ENCODE measurements at regions not wholly inside any gene's neighbourhood (a gene's known extent, or its start where the extent isn't known, plus 50 kb on each side); places are given as distances from the start of the nearest gene placed in this dataset.
"Not testable (repeated sequence)": the region's sequence is repeated elsewhere in the genome, so short reads cannot be mapped to it uniquely, and the experiment has no call there.

DNA sequence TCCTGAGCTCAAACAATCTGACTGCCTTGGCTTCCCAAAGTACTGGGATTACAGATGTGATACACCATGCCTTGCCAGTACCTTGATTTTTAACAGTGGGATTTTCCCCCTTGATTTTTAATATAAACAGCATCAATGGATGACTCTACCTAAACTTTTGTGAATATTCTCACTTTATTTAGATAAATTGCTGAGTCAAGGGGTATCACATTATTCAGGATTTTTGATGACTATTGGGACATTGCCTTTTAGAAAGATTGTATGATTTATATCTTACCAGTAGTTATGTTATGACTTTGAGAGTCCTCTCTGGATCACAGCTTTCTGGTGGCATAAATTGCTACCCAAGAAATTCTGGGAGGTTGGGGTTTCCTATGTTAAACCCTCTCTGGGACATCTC, 112.5 kb upstream of the SPAG17 start:
- no peak for DNase-seq (ENCODE audit: low spot score)

DNA sequence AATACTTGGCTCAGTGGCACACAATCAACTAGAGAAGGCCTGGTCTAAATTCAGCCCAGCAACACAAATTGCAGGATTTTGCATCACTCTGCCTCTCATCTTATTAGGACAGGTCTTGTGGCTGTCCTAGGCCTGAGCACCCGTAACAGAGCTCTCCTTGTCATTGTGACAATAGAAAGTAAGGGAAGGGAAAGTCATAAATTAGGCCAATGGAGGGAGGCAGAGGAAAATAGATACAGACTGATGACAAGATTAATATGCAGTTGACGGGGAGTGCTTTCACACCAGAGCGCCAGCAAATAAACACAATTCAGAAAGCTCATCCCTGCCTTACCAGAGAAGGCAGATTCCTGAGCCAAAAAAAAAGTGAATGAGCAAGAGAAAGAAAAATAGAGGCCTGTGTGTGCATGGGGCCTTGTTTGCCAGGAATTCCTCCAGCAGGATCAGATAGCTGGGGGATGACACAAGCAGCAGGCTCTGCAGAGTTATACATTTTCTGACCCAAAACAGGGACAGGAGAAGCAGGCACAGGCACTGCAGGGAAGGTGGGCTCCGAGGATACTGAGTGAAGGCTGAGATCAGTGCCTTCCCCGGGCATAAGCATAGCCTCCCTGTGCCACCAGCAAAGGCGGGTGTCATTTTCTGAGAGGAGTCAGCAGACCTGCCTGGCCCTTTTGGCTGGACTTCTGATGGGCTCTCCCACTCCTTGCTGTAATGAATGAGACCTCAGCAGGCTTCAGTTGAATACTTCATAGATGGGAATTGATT, 110.0 kb upstream of the SPAG17 start:
- DNase-seq (ENCODE audit: low spot score), result no peak

DNA sequence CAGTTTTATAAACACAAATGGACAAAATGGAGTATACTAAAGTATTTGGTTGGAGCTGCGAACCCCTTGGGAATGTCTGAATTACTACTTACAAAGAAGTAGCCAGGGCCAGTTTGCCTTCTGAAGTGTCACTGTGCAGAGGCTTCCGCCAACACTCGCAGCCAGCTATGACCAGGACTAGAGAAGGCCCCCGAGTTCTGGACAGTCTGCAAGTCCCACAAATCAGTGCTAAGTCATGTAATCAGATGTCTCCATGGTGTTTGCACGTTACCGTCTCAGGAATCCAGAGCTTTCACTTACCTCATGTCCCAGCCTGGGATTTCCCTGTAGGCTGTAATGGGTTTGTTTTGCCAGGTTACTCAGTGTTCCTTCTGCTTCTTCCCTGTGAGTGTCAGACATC, 106.6 kb upstream of the SPAG17 start:
- DNase-seq (ENCODE audit: low spot score), result no peak

DNA sequence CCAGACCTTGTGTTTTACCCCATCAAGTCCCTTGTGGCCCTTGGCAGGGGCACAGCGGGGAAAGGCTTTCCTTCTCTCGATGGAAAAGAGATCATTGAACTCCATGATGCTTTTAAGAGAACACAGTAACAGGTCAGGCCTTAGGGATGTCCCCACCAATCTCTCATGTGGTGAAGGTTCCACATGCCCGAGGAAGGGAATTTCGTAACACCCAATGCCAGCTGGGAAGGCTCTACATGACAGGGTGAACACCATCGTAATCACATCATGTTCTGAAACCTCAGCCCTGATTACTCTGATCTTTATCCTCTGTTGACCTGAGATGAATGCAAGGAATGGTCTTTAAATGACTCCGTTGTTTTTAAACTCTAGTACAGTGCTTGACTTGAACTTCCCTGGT, 105.5 kb upstream of the SPAG17 start:
- DNase-seq (ENCODE audit: low spot score), result no peak

DNA sequence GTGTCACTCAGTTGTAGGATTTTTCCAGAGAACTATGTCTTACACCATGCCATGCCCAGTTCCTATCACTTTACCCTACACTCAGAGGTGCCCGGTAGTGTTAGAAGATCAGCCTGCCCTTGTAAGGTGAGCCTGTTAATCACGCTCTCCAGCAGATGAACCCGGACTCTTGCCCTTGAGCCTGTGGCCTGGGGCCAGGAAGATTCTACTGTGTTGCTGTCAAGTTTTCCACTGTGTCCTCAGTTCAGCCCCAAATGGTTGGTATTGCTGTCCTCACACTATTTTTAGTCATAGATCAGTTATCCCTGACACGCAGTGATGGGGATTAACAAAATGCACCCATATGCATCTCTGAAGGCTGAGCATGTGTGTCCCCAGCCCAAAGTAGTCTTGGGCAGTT, 105.0 kb upstream of the SPAG17 start:
- DNase-seq (ENCODE audit: low spot score), result no peak

DNA sequence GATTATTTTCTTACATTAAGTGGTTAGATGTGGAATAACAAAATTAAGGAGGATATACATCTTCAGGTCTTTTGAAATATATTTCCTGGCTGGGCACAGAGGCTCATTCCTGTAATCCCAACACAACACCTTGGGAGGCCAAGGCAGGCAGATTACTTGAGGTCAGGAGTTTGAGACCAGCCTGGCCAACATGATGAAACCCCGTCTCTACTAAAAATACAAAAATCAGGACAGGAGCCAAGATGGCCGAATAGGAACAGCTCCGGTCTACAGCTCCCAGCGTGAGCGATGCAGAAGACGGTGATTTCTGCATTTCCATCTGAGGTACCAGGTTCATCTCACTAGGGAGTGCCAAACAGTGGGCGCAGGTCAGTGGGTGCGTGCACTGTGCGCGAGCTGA, 95.6 kb upstream of the SPAG17 start:
- DNase-seq (ENCODE audit: low spot score), result not testable (repeated sequence)

DNA sequence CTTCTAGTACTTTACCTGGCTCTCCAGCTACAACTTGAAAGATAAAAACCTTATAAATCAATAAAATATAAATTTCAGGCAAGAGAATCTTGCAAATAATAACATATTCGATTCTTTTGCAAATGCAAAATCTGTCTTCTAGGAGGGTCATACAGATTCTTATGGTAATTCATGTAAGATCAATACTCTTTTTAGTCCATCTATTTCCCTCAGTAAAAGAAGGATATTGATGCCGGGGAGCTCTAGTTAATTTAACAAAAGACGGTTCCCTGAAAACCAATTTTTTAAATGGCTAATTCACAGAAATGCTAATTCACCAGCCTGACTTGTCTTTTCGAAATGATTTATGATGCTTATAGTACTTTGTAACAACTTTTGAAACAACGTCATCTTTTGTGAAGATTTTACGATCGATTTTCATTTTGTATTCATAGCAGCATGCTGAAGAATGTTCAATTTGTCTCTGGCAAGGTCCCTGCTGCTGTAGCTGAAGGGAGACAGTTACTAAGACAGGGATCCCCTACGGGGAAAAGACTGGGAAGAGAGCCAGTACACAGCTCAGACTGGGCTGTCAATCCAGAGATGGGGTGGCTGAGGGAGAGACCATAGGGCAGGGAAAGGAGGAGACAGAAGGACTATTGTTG, 90.6 kb upstream of the SPAG17 start:
- no peak for DNase-seq (ENCODE audit: low spot score)

DNA sequence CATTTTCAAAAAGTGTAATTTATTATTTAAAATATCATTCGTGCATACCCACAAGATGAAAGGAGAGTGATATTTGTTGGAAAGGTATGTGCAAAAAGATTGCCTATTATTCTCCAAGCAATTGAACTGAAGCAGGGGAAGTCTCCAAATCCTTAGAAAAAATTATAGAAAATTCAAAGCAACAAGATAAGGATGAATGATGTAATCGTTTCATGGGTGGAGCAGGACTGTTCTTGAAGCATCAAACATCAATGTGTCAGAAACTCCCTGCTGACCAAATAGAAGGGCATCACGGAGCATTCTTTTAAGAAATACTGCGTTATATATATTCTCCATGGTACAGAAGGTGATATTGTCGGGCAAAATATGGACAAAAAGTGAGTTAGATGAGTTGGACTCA, 87.9 kb upstream of the SPAG17 start:
- no peak for DNase-seq (ENCODE audit: low spot score)

DNA sequence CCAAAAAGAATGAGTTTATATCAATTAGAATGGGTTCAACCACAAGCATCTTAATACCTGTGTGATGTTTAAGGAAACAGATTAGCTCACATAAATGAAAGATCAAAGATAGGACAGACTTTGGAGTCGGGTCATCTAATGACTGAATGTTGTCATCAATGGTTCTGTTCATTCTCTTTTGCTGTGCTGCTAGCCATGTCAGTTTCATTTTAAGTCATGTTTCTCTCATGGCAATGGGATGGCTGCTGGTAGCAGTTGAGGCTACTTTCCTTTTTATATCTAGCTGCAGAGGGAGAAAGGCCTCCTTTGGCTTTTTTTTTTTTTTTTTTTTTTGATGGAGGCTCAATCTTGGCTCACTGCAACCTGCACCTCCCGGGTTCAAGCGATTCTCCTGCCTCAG, 86.9 kb upstream of the SPAG17 start:
- DNase-seq (ENCODE audit: low spot score), result no peak

DNA sequence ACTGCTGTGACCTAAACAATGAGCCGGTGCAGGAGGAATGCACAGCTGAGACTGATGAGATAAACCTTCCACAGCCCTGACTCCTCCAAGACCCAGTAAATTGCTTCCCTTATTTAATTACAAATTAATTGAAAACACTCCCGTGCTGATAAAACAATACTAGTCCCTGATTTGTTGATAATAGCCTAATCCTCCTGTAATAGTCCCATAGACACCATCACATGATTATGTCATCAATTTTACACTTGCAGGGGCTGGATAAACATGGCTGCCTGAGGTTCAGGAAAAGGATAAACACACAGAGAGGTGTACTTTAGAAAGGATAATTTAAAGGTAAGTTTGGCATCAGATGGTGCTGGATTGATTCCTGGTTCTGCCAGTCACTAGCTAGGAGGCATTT, 84.6 kb upstream of the SPAG17 start:
- no peak for DNase-seq (ENCODE audit: low spot score)

DNA sequence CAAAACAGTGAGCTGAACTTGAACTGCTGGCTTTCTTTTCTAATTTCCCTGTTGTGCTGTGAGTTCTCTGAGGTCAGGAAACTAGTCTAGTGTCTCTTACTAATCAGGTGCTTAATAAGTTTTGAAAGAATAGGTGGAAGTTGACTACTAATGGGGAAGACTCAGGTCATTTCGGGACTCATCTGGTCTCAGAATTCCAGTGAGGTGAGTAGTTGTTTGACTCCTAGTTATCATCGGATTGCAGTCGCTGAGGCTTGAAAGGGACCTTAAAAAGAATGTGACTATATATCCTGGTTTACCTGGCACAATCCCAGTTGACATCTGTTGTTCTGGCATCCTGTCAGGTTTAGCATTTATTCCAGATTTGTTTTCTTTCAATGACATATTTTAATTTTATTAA, 81.4 kb upstream of the SPAG17 start:
- DNase-seq (ENCODE audit: low spot score), result no peak

DNA sequence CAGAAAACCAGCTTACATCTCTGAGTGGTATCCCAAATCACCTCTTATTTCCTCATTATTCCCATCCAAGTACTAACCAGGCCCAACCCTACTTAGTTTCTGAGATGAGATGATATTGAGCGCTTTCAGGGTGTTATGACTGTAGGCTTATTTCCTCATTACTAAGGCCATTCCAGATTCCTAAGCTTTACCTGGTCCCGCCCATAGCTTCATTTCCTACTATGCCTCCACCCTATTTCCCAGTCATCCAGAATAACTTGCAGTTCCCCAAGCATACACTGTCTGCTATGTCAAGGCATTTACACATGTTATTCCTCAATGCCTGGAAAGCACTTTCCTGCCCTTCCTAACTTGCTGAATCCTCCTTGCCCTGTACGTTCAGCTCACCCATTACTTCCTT, 79.3 kb upstream of the SPAG17 start:
- DNase-seq (ENCODE audit: low spot score), result no peak

DNA sequence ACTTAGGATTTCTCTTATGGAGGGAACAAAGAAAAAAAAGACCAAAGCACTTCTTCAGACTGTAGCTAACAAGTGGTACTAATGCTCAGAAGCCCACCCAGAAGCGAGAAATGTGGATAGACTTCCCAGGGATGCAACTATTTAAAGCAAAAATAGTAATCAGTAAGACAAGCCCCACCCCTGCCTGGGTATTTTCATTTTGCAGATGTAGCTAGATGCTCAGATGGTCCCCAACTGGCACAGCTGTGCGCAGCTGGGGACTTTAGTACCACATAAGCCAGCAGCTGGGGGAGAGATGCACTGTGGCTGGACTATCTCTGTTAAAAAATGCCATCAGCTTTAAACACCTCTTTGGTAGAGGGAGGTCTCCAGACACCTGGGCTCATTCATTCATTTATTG, 77.8 kb upstream of the SPAG17 start:
- DNase-seq (ENCODE audit: low spot score), result no peak

DNA sequence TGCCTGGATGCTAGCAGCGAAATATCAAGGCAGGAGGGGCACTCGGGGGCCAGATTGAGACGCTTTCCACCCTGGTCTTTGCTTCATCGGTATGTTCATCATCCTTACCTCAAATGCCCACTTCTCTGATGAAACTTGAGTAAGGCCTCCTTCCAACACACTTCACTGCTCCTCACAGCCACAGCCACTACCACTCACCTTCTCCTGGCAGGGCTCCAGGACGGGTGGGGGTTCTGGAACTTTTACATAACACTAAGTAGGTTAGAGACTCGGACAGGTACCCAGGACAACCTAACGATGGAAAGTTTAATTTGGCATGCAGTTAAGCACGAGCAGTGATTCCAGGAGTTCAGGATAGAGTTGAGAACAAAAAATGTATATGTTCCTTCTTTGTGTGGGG, 73.9 kb upstream of the SPAG17 start:
- no peak for DNase-seq (ENCODE audit: low spot score)

DNA sequence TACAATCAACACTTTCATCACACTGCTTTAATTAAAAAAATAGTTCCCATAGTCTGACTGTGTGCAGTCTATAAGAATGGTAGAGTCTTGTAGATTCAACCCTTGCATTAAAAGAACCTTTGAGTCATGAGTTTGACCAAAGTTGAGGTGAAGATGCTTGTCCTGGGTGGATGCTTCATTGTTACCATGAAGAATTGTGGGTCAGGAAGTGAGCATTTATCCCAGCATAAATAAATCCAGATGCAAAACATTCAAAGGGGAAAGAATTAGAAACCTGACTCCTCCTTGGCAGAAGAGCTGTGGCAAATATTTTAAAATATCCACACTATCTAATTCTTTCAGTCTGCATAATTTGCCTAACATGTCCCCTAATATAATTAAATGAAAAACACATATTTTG, 72.9 kb upstream of the SPAG17 start:
- no peak for DNase-seq (ENCODE audit: low spot score)

DNA sequence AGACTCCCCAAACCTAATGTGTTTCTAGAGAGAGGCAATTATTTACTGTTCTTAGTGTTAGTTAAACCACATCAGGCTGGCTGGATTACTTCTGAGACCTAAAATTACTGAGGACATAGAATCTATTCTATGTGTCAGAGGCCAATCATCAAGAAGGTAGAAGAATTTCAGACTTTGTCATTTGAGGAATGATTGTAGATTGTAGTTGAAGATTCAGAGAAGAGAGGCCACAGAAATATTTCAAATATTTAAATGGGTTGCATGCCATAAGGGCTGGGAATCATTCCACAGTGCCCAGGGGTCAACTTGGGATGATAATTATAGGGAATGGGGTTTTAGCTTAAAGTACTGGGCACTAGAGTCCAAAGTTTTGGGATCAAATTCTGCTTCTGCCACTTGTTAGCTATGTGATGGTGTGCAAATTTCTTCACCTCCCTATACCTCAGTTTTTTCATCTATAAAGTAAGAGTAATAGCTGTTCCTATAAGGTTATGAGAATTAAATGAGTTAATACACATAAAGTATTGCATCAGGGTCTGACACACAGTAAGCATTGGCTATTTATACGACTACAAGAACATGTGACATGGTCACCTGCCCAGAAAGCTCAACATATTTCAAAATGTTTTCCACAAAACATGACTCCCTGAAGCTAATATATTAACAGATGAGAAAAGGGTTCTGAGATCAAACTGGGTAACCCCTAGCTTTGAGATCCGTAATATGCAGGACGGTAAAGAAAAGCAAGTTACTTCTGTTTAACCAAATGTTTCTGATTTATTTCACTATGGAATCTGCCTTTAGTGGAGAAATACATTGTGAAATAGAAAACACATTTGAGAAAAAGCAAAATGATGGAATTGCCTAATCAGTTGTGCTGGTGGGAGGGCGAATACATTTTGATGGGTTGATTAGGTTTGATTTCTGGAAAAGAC, 69.7 kb upstream of the SPAG17 start:
- DNase-seq (ENCODE audit: low spot score), result no peak

DNA sequence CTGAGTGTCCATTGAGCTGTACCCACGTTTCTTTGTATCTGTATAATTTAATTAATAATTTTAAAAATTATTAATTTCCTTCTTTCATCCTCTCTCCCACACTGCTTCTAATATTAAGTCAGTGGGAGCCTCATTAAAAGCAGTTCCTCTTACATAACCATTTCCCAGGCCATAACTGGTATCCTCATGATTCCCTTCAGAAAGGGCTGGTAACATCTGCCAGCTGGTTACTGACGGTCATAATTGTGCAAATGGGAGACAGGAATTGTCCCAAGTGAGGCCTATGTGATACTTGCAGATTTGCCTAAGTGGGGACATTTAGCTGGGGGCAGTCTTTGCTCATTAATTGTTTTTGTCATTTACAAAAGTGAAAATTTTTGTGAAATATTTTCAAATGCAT, 69.0 kb upstream of the SPAG17 start:
- DNase-seq (ENCODE audit: low spot score), result no peak

DNA sequence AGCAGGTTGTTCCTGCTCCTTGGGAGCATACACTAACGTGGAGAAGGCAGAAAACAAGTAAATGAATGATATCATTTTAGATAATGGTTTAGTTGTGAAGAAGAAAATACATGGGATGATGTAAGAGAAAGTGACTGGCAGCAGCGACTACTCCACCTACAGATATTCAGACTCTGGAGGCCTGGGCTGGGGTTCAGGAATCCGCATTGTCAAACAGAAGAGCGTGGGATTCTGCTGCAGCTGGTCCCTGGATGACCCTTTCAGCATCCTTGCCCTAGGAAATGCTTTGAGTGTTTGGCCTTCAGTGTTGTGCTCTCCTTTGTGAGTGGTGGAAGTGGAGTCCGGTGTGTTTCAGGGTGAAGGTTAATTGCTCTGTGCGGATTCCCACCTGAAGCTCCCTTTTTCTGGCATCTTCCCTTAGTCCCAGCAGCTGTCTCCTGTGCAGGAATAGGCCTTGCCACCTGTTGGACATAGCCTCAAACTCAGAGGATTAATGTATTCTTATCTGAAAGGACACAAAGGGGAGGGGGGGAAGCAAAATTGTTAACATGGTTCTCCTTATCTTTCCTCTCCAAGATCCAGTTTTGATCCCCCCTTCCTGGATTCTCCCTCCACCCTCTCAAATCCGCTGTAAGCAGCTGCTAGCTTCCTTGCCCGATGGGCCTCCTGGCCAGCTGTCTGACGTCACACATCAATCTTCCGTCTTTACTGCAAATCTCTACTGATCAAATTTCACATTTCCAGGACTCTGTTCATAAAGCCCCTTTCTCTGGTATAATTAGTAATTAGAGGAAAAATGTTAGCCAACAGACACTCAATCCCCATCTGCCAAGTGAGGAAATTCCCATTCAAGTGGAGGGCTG, 68.3 kb upstream of the SPAG17 start:
- no peak for DNase-seq (ENCODE audit: low spot score)

DNA sequence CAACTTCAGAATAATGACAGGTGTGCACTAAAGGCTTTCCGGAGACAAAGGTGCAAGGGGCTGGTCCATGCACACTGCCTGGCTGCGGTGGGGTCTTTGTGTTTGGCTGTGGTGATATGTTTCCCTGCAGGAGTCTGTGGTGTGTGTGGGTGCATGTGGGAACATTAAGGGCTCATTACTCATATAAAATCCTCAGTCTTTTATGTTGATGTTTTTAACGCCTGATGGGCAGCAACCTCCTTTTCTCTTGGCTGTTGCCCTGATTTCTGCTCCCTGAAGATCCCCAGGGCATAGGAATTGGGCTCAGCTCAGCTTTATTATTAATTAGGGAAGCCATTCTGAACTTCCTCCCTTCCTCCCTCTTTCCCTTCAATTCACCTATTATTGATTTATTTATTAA, 67.6 kb upstream of the SPAG17 start:
- no peak for DNase-seq (ENCODE audit: low spot score)

DNA sequence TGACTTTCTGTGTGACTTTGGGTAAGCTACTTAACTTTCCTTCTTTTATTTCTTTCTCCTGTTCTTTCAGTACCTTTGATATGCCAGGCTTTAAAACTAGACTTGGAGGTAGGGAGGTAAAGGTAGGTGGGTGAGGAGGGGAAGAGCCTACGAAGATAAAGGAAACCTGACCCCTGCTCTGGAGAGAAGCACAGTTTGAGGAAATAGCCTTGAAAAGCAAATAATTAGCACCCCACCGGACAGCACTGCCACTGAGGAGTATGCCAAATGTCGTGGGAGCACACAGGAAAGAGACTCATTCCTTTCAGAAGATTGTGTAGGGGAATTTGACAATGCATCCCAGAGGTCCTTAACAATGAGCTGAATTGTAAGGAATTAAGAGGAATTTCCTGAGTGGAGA, 65.2 kb upstream of the SPAG17 start:
- DNase-seq (ENCODE audit: low spot score), result no peak

DNA sequence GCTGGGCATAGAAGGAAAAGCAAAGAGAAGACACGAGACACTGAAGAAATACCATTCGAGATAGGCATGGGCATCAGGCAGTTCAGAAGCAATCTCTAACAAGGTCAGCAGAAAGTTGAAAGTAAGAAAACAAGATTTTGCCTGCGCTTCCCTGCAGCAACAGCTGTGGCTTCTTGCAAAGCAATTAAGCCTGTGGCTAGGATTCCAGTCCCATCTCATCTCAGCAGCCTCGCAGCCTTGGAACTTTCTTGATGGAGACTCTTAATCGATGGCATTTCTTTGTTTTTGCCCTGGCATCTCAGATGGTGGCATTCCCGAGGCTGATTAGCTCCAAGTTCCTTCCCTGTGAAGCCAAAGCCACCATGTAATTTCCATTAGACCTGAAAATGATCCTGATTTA, 64.6 kb upstream of the SPAG17 start:
- DNase-seq (ENCODE audit: low spot score), result no peak

DNA sequence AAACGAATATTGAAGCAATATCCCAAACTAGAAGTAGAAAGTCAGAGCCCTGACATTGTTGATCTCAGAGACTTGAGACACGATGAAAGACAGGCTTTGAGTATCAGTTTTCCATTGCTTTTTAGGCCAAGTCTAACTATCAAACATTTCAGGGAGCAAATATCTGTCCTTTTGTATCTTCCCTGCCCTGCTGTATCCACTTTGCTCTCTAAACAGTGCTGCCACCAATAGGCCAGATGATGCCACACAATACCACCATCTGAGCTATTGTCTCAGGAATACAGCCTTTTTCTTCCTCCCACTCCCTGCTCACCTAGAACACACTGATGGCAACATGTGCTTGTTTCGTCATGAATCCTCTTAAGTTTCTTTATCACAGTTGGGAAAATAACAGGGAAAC, 62.6 kb upstream of the SPAG17 start:
- no peak for DNase-seq (ENCODE audit: low spot score)

Data from germinal center (tissue), 1 donor.